ENCODE measurements at regions not wholly inside any gene's neighbourhood (a gene's known extent, or its start where the extent isn't known, plus 50 kb on each side); places are given as distances from the start of the nearest gene placed in this dataset.

DNA sequence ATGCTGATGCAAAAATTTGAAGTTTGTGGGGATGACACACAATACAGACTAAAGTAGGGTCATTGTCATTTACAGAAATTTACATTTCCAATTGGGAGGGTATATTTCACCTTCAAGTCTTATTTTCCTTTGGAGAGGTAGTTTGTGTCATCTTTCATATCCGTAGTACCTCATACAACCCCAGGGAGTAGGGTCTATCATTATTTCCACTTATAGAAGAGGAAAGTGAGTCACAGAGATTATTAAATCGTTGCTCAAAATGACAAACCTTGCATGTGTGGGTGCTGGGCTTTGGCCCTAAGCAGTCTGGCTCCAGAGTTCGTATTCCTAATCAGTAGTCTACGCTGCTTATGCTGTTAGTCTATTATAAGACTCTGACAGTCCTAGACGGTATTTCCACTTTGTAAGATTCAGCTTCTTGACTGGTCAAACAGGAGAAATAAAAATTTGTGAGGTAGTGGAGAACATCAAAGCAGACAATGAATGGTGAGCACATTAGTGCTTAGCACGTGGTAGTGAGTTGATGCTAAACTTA is 516.5 kb downstream of the PCDH7 start:
- H3K27me3 ChIP-seq, result no peaks in the 10 kb centered on the region
- no peak overlapping the region for H3K4me3 ChIP-seq
- 54 to 57% methylated on average over 6 of the region's 6 CpGs for WGBS, 2 donors
- TF ChIP-seq, protein P1, sequence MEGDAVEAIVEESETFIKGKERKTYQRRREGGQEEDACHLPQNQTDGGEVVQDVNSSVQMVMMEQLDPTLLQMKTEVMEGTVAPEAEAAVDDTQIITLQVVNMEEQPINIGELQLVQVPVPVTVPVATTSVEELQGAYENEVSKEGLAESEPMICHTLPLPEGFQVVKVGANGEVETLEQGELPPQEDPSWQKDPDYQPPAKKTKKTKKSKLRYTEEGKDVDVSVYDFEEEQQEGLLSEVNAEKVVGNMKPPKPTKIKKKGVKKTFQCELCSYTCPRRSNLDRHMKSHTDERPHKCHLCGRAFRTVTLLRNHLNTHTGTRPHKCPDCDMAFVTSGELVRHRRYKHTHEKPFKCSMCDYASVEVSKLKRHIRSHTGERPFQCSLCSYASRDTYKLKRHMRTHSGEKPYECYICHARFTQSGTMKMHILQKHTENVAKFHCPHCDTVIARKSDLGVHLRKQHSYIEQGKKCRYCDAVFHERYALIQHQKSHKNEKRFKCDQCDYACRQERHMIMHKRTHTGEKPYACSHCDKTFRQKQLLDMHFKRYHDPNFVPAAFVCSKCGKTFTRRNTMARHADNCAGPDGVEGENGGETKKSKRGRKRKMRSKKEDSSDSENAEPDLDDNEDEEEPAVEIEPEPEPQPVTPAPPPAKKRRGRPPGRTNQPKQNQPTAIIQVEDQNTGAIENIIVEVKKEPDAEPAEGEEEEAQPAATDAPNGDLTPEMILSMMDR (IDR thresholded peaks at IDR 0.05), result no peak
- H3K9me3 ChIP-seq, result peaks cover 0 to 12% (median 0%) of the 10 kb centered on the region in 11 donors
- ATAC-seq (peak in 7 of 8 donors; percentile 29 to 91 (median 69)), DNase-seq (no peak)
- intact Hi-C loops (cut with DNase I), result no loop called here
- H3K27ac ChIP-seq, result peak overlapping the region in 1 of 10 donors; percentile 10
- no peaks in the 10 kb centered on the region for H3K36me3 ChIP-seq
- H3K4me1 ChIP-seq, result peaks cover 0 to 8% (median 0%) of the 10 kb centered on the region in 9 donors

DNA sequence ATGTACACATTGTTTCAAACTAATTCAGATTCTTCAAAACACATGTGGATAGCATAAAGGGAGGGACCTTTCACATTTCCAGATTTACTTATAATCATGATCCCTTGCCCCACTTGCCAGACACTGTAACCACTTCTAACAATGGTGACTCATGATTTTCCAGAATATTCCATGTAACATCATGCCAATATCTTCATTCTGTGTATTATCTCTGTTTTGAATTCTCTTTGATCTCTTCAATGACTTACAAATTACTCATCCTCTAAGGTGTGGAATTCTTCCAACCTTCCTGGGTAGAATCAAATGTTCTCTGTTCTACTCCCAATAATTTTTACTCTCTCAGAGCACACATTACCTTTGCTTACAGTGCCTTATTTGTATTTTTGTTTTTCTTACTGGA is 517.1 kb downstream of the PCDH7 start:
- TF ChIP-seq, protein P1 (IDR thresholded peaks at IDR 0.05), result no peak
- DNase-seq (no peak), ATAC-seq (no peak)
- Histone ChIP-seq H3K4me3 (no peak overlapping the region), H3K4me1 (peaks cover 0 to 8% (median 0%) of the 10 kb centered on the region in 9 donors), H3K27ac (peak overlapping the region in 1 of 10 donors; percentile 10), H3K27me3 (no peaks in the 10 kb centered on the region), H3K36me3 (no peaks in the 10 kb centered on the region), H3K9me3 (peaks cover 0 to 12% (median 0%) of the 10 kb centered on the region in 11 donors)
- intact Hi-C loops (cut with DNase I), result no loop called here

DNA sequence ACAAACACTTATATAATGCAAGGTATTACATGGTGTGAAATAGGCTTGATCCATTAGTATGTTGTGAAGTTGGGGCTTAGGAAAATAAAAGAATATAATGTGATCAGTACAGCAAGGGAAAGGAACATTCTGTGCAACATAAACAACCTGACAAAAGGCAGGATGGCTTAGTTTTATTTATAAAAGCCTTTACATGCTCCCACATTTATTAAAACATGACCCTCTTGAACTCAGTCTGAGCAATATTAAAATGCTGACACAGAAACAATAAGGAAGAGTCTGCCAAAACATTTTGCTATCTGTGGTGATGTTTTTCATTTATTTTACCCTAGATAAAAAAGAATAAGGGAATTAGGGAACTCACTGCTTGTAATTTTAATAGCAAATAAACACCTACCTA is 519.7 kb downstream of the PCDH7 start:
- DNase-seq, result no peak
- Histone ChIP-seq H3K36me3 (no peaks in the 10 kb centered on the region), H3K27me3 (no peaks in the 10 kb centered on the region), H3K9me3 (peaks cover 0 to 12% (median 0%) of the 10 kb centered on the region in 11 donors), H3K4me3 (no peak overlapping the region), H3K27ac (no peak overlapping the region), H3K4me1 (peaks cover 0 to 8% (median 0%) of the 10 kb centered on the region in 9 donors)
- TF ChIP-seq, protein P1 (IDR thresholded peaks at IDR 0.05), result no peak
- ATAC-seq, result no peak
- intact Hi-C loops (cut with DNase I), result no loop called here

DNA sequence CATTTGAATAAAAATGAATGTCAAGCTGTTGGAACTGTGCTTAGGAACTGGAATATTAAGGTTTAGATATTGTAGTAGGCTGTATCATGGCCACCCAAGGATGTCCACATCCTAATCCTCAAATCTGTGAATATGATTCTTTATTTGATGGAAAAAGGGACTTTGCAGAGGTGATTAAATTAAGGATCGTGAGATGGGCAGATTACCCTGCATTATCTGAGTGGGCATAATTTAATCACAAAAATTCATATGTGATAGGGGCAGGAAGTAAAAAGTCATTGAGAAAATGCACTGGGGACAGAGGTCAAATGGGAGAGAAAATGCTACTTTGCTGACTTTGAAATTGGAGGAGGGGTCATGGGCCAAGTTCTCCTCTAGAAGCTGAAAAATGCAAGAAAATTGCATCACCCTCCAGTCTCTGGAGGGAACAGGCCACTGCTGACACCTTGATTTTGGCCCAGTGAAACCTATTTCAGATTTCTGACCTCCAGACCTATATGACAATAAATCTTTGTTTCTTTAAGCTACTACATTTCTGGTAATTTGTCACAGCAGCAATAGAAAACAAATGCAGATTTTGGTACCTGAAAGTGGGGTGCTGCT is 521.4 kb downstream of the PCDH7 start:
- Histone ChIP-seq H3K4me3 (no peak overlapping the region), H3K27ac (no peak overlapping the region), H3K4me1 (peaks cover 0 to 6% (median 0%) of the 10 kb centered on the region in 9 donors), H3K36me3 (no peaks in the 10 kb centered on the region), H3K9me3 (peaks cover 0 to 18% (median 0%) of the 10 kb centered on the region in 11 donors), H3K27me3 (no peaks in the 10 kb centered on the region)
- intact Hi-C loops (cut with DNase I), result no loop called here
- DNase-seq, result no peak
- WGBS, 2 donors, result 75 to 91% methylated on average over 1 of the region's 1 CpG
- TF ChIP-seq, protein P1 (IDR thresholded peaks at IDR 0.05), result no peak
- ATAC-seq, result no peak
